Stimulated activated CD8-positive, alpha-beta memory T cell treated with anti-CD3 and anti-CD28 coated beads, Interleukin-7, amount 100 ng/mL, for 4 hours (primary cell): ENCODE measurements at regions not wholly inside any gene's neighbourhood (a gene's known extent, or its start where the extent isn't known, plus 50 kb on each side); places are given as distances from the start of the nearest gene placed in this dataset.
"Not testable (repeated sequence)": the region's sequence is repeated elsewhere in the genome, so short reads cannot be mapped to it uniquely, and the experiment has no call there.

Source experiments
- DNase-seq, 2 donors: peaks; one replicate each; pipeline ENCODE4 v3.0.0-alpha.2; 2020; ENCODE audit warnings: low read depth in 2 of 2

DNA sequence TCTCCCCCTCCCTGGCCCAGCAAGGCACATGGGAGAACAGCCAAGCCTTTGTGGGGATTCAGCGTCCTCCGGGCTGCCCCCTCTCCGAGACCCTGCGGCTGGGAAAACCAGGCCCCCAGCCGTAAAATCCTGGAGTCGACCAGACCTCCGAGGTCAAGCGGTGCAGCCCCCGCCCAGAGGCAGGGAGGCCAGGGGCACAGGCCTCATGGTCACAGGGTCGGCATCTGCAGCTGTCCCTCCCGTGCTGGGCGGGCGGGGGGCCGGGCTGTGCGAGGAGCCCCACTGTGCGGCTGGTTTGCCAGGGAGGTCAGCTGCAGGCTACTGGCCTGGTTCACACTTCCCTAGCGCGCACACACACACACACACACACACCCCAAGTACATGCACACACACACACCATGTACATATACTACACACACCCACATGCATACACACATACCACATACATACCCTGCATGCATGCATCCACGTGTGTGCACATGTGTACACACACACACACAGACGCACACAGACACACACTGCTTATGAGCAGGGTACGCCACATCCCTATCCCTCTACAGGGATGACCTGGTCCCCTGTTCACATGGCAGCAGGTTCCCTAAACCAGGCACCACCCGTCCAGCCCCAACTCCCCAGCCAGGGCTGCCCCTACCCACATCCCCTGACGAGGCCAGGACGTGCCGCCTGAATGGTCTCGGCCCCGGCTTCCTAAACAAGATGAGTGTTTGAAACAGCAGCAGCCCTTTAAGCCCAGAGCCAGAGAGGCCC lies 108.9 kb upstream of the CIBAR2 start:
- no peak for DNase-seq

DNA sequence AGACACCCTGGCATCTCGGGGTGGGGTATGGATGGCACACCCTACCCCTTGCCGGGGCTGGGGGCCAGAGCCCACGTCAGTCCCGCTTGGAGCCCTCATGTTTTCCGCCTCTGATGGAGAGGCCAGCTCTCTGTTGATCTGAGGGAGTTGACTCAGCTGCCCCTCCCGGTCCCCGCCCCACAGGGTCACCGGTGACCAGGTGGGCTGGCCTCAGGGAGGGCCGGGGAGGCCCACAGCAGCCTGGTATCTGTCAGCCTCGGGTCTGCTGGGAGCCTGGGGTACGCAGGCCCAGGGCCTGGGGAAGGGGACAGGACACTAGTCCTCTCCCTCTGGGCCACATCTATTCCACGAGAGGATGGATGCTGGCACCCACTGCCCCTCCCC lies 109.5 kb upstream of the CIBAR2 start:
- no peak for DNase-seq

DNA sequence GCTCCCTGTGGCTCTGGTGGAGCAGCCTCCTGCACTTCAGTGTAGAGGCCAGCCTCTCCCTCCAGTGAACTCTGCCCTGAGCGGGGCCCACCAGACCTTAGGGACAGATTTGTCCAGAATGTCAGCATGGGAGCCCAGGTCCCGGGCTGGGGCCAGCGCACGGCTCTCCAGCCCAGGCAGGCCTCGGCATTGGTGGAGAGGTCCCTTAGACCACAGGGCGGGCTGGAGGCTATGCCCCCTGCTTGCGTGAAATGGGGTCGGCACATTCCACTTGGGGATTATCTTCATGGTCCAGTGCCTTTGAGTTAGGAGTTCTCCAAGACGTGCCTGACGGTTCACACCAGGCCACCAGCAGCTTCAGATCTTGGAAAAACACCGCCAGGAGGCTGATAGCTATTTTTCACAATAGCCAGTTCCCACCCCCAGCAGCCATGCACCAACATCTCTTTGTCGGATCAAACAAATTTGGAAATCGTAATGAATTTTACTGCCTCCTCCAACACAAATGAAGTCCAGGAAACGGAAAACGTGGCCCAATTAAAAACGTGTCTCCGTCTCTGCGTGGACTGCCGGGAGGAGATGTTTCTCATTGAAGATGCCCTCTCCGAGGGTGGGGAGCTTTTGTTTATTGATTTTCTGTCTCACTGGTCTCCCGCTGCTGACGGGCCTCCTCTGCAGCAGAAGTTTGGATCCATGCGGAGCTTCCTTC lies 110.0 kb upstream of the CIBAR2 start:
- DNase-seq: no peak

DNA sequence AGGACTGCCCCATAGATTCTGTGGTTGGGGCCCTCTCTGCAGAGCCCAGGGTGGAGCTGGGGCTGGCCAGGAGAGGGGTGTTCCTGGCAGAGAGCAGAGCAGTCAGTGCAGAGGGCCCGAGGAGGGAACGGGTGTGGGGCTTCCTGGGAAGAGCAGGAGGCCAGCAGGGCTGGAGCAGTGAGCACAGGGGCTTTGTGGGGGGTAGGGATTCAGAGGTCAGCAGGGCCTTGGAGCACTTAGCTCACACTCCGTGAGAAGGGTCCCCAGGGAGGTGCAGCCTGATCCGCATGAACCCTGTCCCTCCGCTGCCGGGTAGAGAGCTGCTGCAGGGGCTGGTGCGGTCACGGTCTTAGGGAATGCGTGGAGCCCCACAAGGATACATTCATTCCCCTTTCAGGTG lies 113.0 kb upstream of the CIBAR2 start:
- DNase-seq: no peak

DNA sequence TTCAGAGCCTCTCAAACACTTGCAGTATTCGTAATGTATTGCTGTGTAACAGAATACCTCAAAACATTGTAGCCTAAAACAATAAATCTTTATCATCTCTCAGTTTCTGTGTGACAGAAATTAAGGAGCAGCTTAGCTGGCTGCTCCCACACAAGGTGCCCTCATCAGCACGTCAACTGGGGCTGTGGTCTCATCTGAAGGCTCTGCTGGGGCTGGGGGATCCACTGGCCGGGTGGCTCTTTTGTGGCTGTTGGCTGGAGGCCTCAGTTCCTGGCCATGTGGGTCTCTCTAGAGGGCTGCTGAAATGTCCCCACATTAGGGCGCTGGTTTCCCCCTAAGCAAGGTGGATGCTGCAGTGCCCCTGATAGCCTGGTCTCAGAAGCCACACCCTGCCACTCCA lies 113.4 kb upstream of the CIBAR2 start:
- DNase-seq: no peak

DNA sequence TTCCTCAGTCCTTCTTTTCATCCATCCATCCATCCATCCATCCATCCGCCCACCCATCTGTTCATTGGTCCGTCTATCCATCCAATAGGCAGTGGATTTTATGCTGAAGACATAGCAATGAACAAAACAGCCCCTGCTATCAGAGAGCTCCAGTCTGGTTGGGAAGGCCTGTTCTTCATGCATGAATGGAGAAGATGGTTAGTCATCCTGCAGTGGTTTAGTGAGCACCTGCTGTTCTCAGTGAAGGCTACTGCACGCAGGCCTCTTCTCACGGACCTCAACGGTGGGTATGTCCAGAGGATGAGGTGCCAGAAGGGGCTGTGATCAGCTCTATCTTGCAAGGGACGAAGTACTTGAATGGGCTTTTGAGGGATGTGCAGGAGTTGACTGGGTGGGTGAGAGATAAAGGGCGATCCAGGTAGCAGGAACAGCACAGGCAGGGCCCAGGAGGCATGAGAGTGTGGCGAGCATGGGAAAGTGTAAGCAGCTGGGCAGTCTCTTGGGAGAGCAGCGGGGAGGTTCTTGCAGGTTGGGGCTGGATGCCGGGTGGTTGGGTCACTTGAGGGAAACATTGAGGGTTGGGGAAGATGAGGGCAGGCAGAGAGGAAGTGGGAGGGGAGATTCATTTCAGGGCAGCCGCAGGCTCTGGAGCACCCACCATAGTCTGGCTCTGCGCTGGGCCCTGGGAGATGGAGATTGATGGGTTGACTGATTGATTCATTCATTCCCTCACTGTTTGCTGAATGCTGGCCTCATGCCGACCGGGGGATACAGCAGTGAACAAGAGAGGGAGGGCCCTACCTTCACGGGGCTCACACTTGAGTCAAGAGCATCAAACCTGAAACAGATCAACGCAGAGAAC lies 115.0 kb upstream of the CIBAR2 start:
- no peak for DNase-seq

DNA sequence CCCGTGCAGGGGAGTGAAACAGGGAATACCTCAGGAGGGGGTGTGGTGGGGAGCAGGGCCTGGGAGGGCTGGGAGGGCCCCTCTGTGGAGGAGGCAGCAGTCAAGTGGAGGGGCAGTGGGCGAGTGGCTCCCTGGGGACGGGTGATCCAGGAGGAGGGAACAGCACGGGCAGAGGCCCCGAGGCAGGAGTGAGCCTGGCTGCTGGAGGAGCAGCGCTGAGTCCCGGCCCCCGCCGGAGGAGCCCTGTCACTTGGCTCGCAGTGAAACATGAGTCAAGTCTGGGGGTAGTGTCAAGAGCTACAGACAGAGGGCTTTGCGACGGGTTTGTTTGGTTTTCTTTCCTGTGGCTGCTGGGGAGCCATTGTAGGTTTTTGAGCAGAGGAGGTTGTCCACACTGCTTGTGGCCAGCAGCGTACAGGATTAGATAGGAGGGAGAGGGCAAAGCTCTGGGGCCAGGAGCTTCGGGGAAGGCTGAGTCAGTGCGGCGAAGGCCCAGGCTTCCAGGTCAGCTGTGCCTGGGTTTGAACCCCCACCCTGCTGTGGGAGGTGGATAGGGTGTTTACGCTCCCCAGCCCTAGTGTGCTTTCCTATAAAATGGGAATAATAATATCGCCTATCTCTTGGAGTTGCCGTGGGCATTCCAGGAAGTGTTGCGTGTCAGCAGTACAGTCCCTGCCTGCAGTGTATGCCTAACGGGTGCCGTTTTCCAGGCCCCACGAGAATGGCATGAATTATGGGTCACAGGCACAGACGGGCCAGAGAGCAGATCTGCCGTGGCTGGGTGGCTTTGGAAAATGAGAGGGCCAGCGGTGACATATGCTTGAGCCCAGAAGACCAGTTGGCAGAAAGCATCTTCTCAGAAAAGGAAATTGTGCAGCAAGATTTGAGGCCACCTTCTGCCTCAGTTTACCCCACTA lies 115.9 kb upstream of the CIBAR2 start:
- no peak for DNase-seq

DNA sequence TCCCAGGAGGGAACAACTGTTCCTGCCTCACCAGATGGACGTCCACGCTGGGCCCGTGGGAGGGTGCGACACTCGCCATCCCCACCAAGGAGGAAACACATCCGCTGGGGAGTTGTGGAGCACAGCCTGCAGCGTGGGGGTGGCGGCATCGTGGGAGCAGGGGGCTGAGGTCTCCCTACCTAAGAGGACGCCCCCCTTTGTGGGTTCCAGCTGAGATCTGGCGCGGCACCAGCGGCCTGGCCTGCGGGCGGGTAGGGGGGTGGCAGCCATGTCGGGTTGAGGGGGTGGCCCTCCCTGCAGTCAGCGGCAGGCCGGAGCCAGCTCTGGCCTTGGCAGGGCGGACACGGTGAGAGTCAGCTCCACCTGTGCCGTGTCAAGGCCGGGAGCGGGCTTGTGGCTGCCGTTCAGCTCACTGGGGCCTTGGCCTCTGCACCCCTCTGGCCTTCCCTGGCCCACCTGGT lies 116.7 kb upstream of the CIBAR2 start:
- DNase-seq: no peak

DNA sequence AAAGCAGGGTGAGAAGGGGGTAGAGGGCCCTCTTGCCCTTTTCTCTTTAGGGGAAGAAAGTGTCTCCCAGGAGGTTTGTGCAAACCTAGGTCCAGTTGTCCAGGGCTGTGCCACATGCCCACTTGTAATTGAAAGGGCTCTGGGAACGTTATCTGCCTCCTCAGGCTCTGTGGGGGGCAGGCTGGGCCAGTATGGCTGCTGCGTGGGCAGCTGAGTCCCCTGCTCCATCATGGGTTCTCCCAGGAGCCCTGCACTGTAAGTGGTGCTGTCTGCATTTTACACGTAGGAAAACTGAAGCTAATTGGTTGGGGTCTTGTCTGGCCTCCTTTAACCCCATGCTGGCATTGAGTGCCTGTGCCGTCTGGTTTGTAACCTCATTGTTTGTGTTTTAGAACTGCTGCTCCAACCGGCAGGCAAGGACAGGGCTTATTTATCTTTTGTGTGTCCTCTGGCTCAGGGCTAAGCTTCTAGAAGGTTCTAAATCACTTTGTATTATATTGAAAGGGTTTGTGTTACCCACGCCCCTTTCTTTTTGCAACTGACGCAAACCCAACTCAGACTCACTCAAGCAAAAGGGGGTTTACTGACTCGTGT lies 117.7 kb upstream of the CIBAR2 start:
- no peak for DNase-seq

DNA sequence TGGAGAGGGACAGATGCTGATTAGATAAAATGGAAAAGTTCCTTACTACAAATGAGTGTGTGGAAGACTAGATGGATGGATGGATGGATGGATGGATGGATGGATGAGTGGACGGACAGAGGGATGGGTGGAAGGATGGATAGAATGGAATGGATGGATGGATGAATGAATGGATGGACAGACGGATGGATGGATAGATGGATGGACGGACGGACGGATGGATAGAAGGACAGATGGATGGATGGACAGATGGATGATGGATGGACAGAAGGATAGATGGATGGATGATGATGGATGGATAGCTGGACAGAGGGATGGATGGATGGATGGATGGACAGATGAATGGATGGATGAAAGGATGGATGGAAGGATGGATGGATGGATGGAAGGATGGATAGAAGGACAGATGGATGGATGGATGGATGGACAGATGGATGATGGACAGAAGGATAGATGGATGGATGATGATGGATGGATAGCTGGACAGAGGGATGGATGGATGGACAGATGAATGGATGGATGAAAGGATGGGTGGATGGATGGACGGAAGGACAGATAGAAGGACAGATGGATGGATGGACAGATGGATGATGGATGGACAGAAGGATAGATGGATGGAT lies 118.6 kb upstream of the CIBAR2 start:
- DNase-seq: not testable (repeated sequence)

DNA sequence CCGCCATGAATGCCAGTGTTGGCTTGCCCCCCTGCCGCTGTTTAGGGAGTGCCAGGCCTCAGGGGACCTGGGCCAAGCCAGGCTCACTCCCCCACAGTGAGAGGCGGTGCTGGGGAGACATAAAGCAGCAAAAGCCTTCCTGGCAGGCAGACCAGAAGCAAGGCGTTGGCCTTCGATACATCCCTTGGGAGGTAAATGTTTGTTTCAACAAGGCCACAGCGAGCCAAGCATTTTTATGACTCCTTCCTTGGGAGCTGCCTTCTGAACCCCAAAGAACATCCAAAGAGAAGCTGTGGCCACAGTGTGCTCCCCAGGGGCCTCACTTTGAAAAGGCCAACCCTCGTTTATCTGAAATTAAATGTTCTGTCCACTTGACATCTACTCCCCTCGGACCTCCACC lies 119.7 kb upstream of the CIBAR2 start:
- no peak for DNase-seq

DNA sequence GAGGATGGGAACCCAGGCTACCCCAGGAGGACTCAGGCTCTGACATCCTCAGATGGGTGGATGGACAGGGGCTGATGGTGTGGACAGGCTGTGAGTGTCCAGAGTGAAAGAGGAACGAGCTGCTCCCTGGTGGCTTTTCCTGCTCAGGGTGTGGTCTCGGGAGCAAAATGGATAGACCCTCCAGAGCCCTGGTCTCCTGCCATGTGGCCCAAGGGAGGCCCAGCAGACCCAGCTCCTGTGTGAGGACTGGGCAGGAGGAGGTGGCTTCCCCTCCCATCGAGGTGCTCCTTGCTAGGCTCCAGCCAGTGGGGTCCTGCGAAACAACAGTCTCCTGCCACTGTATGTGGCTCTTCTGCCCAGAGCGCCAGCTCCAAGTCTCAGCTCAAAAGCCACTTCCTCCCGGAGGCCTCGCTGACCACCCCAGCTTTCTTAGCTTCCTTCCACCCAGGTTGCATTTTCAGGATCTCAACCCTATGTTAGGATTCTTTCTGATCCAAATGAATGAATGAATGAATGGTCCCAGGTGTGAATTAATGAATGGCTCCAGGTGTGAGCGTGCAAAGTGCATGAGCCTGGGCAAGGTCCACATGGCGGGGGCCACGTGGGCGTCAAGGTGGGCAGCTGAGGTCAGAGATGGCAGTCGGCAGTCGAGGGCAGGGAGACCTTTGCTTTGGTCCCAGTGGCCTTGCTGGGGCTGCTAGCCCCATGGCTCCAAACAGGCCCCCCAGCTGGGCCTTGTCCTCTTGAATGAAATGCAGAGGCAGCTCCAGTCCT lies 120.3 kb upstream of the CIBAR2 start:
- no peak for DNase-seq

DNA sequence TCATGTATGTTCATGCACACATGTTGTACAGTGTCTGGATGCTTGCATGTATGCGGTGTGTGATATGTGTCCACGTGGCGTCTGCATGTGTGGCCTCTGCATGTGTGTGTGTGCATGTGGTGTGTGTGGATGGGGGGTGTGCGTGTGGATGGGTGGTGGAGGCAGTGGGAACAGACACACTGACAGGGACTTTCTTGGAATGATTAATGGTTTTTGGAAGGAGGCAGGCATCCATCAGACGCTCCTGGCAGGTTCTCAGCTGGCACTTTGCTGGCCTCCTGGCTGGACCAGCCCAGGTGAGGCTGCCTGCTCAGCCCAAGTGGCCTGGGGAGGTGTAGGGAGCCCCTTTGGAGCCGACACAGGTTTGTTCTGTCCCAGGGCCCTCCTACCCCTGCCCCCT lies 121.2 kb upstream of the CIBAR2 start:
- DNase-seq: no peak

DNA sequence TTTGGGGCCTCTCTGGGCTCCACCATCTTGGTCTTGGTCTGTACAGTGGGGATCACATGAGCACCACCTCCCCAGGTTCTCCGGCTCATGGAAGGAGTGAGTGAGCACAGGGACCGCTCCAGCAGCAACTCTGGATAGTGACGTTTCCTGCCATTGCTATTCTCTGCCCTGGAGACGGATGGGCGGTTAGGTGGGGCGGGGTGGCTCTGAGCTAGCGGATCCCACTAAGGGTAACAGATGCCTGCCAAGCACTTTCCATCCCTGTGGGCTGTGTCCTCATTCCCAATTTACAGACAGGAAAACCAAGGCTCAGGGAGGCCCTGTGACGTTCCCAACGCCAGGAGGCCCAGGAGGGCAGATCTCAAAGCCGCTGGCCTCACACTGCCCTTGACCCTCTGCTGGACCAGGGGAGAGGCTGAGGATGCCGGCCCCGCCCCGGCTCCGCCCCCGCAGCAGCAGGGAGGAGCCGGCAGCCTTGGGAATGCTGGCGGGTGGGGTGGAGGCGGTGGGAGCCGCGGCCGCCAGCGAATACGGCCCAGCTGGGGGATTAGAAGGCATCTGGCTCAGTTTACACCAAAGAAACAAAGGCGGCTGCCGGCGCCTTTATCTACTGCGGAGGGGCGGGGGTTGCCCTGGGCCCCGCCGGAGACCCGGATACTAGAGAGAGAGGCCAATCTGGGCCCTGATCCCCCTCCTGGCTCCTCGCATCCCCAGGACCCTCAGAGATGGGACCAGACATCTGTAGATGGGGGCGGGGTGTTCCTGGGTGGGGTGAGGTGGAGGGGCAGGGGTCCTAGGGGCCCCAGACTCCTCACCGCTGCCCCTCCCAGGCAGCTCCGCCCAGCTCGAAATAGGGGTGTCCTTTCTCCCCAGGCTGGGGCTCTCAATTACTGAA lies 122.3 kb upstream of the CIBAR2 start:
- no peak for DNase-seq

DNA sequence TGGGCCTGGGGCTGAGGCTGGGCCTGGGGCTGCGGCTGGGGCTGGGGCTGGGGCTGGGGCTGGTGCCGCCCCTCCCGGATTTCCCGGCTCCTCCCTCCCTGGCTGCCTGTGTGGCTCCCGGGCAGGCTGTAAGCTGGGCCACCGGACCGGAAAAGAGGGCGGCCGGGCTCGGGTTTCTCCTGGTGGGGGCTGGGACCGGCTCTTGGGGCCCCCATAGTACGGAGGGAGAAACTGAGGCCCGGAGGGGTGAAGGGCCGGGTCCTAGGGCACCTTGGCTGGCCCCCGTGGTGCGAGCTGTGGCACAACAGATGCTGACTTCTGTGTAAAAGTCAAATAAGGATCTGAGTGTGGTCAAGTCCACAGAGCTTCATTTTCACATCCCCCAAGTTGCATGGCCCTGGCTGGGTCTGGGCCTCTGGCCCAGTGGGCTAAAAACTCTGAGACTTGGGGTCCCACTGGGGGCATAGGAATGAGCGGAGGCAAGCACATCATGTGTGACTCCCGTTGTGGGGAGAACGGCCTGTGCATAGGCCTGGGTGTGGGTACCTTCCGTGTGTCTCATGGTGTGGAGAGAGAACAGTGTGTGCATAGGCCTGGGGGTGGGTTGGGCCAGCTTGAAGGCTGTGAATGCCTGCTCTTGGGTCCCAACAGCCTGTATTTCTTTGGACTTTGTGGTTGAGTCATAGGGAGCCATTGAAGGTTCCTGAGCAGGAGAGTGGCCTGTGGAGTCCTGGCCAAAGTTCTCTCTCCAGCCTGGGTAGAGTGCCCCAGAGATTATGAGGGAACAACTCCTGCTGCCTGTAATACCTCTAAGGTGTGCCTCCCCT lies 123.9 kb upstream of the CIBAR2 start:
- no peak for DNase-seq

DNA sequence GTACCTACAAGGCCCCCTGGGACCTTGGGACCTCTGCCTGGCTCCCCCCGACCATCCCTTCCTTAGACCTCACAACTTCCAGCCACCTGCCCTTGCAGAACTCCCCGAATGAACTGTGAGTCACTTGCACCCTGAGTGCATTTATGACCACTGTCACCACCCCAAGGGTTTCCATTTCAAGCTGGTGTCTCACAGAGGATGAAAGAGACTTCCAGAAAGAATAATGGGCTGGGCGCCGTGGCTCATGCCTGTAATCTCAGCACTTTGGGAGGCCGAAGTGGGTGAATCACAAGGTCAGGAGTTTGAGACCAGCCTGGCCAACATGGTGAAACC lies 124.5 kb upstream of the CIBAR2 start:
- DNase-seq: no peak

DNA sequence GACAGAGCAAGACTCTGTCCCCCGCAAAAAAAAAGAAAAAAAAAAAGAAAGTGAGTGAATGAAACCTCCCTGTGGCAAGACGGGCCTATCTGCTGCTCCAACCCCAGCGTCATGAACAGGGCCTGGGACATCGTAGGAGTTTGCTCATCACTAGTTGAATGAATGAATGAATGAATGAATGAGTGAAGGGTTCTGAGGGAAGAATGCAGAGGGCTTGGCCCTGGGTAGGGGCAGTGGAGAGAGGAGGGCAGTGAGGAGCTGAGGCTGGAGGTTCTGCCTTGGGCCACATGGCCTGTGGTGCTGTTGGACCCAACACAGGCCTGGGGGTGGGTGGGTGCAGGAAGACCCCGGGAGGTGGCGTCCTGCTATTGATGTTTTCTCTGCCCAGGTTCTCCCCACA lies 125.5 kb upstream of the CIBAR2 start:
- no peak for DNase-seq

DNA sequence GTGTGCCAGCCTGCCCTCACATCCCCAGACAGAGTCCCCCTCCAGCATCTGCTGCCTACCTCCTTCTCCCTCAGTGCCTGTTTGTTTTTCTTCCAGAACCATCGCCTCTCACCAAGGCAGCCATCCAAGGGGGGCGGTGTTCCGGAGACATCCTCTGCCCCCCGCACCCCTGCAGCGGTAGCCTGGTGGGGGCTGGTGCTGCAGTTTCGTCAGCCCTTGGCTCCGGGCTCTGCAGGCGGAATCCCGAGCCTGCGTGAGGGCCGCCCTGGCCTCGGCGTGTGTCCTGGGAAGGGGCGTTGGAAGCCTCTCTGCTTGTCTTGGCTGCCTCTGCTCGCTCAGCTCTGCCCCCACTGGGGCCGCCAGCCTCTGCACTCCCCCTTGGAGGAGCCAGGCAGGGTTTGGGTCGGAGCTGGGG lies 126.0 kb upstream of the CIBAR2 start:
- DNase-seq: no peak
